Coronary artery (tissue), 2 donors: ENCODE measurements at regions not wholly inside any gene's neighbourhood (a gene's known extent, or its start where the extent isn't known, plus 50 kb on each side); places are given as distances from the start of the nearest gene placed in this dataset.

Source experiments
- DNase-seq: peaks from one replicate; pipeline ENCODE4 v3.0.0-alpha.2; 2017; ENCODE audit warnings: low spot score
- H3K27ac ChIP-seq, 2 donors: fragments of 200-600 bp; sonication (generic); one replicate each; pipeline ENCODE4 v1.5.1; 2016 to 2019
- H3K4me3 ChIP-seq: fragments of 200-600 bp; sonication (generic); 2 replicates; pipeline ENCODE4 v1.5.1; 2016; ENCODE audit warnings: mild to moderate bottlenecking, moderate library complexity
- TF ChIP-seq, protein P1 (sequence below): fragments of 200-600 bp; sonication (generic); IDR thresholded peaks from one replicate; pipeline ENCODE4 v1.5.1; 2019; ENCODE audit warnings: antibody characterized with exemption

GRCh38 chr9:74304598-74304997 is 192.5 kb upstream of the RORB start:
- no peak for DNase-seq
- no peak overlapping the region for H3K4me3 ChIP-seq
- TF ChIP-seq, protein P1, sequence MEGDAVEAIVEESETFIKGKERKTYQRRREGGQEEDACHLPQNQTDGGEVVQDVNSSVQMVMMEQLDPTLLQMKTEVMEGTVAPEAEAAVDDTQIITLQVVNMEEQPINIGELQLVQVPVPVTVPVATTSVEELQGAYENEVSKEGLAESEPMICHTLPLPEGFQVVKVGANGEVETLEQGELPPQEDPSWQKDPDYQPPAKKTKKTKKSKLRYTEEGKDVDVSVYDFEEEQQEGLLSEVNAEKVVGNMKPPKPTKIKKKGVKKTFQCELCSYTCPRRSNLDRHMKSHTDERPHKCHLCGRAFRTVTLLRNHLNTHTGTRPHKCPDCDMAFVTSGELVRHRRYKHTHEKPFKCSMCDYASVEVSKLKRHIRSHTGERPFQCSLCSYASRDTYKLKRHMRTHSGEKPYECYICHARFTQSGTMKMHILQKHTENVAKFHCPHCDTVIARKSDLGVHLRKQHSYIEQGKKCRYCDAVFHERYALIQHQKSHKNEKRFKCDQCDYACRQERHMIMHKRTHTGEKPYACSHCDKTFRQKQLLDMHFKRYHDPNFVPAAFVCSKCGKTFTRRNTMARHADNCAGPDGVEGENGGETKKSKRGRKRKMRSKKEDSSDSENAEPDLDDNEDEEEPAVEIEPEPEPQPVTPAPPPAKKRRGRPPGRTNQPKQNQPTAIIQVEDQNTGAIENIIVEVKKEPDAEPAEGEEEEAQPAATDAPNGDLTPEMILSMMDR, result no peak
- no peak overlapping the region for H3K27ac ChIP-seq

GRCh38 chr9:74309654-74310053 is 187.5 kb upstream of the RORB start:
- TF ChIP-seq, protein P1, result no peak
- no peak for DNase-seq
- Histone ChIP-seq H3K27ac (no peak overlapping the region), H3K4me3 (no peak overlapping the region)

GRCh38 chr9:74317235-74317634 is 179.9 kb upstream of the RORB start:
- H3K4me3 ChIP-seq, result no peak overlapping the region
- TF ChIP-seq, protein P1, result no peak

GRCh38 chr9:74321396-74321795 is 175.7 kb upstream of the RORB start:
- TF ChIP-seq, protein P1, result no peak
- Histone ChIP-seq H3K4me3 (no peak overlapping the region), H3K27ac (no peak overlapping the region)
- DNase-seq, result no peak

More at GRCh38 chr9:74317235-74317634, 179.9 kb upstream of the RORB start:
- DNase-seq, result no peak
- no peak overlapping the region for H3K27ac ChIP-seq

- no peak overlapping the region for H3K27ac ChIP-seq
- no peak for DNase-seq
- no peak overlapping the region for H3K4me3 ChIP-seq
- TF ChIP-seq, protein P1, result no peak
These were observed 174.3 kb upstream of the RORB start for GRCh38 chr9:74322661-74323314.

GRCh38 chr9:74330487-74331214 is 166.5 kb upstream of the RORB start:
- no peak overlapping the region for H3K4me3 ChIP-seq
- H3K27ac ChIP-seq, result no peak overlapping the region
- DNase-seq, result no peak
- TF ChIP-seq, protein P1, result no peak

- TF ChIP-seq, protein P1, result no peak
- Histone ChIP-seq H3K27ac (no peak overlapping the region), H3K4me3 (no peak overlapping the region)
- no peak for DNase-seq
These were observed 165.5 kb upstream of the RORB start for GRCh38 chr9:74331607-74332006.
